ENCODE measurements at regions not wholly inside any gene's neighbourhood (a gene's known extent, or its start where the extent isn't known, plus 50 kb on each side); places are given as distances from the start of the nearest gene placed in this dataset.

DNA sequence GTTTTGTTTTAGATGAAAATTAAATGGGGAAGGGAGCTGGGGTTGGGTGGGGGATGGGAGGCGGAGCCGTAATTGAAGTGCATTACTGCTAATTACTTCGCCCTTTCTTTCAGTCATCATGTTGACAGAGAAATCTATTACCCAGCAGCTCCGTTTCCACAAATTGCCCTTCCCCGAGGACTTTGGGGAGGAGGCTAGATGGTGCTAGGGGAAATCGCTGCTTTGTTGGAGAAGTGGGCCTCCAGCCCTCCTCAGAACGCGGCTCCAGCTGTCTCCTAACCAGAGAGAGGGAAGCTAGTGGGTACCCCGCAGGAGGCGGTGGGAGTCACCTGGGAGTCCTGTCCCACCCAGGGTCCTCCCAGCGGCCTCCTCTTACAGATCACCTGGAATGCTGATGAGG, 130.9 kb upstream of the MYCN start:
- no peak for TF ChIP-seq POLR2A (IDR thresholded peaks at IDR 0.05)
- TF ChIP-seq, protein P1, sequence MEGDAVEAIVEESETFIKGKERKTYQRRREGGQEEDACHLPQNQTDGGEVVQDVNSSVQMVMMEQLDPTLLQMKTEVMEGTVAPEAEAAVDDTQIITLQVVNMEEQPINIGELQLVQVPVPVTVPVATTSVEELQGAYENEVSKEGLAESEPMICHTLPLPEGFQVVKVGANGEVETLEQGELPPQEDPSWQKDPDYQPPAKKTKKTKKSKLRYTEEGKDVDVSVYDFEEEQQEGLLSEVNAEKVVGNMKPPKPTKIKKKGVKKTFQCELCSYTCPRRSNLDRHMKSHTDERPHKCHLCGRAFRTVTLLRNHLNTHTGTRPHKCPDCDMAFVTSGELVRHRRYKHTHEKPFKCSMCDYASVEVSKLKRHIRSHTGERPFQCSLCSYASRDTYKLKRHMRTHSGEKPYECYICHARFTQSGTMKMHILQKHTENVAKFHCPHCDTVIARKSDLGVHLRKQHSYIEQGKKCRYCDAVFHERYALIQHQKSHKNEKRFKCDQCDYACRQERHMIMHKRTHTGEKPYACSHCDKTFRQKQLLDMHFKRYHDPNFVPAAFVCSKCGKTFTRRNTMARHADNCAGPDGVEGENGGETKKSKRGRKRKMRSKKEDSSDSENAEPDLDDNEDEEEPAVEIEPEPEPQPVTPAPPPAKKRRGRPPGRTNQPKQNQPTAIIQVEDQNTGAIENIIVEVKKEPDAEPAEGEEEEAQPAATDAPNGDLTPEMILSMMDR (IDR thresholded peaks at IDR 0.05), result no peak
- no peak for DNase-seq
- H3K4me1 ChIP-seq, result no peaks in the 10 kb centered on the region
- H3K4me3 ChIP-seq, result no peak overlapping the region
- intact Hi-C loops (cut with DNase I; ENCODE audit: low total_unique reads), result no loop called here
- H3K27me3 ChIP-seq, result no peaks in the 10 kb centered on the region
- no peaks in the 10 kb centered on the region for H3K9me3 ChIP-seq
- H3K27ac ChIP-seq, result no peak overlapping the region
- no peaks in the 10 kb centered on the region for H3K36me3 ChIP-seq

- H3K27ac ChIP-seq, result no peak overlapping the region
- H3K4me1 ChIP-seq, result no peaks in the 10 kb centered on the region
These were observed 129.7 kb upstream of the MYCN start for GRCh38 chr2:15810477-15811150.

GRCh38 chr2:15811367-15811766, 129.0 kb upstream of the MYCN start:
- no peak for TF ChIP-seq POLR2A (IDR thresholded peaks at IDR 0.05)
- TF ChIP-seq, protein P1 (IDR thresholded peaks at IDR 0.05), result no peak
- Histone ChIP-seq H3K4me1 (no peaks in the 10 kb centered on the region), H3K9me3 (no peaks in the 10 kb centered on the region), H3K4me3 (no peak overlapping the region), H3K27me3 (no peaks in the 10 kb centered on the region), H3K36me3 (no peaks in the 10 kb centered on the region), H3K27ac (no peak overlapping the region)
- intact Hi-C loops (cut with DNase I; ENCODE audit: low total_unique reads), result no loop called here
- DNase-seq, result no peak

More at GRCh38 chr2:15810477-15811150, 129.7 kb upstream of the MYCN start:
- DNase-seq, result no peak
- Histone ChIP-seq H3K27me3 (no peaks in the 10 kb centered on the region), H3K4me3 (no peak overlapping the region), H3K36me3 (no peaks in the 10 kb centered on the region), H3K9me3 (no peaks in the 10 kb centered on the region)
- intact Hi-C loops (cut with DNase I; ENCODE audit: low total_unique reads), result no loop called here
- TF ChIP-seq, protein P1 (IDR thresholded peaks at IDR 0.05), result no peak
- no peak for TF ChIP-seq POLR2A (IDR thresholded peaks at IDR 0.05)

DNA sequence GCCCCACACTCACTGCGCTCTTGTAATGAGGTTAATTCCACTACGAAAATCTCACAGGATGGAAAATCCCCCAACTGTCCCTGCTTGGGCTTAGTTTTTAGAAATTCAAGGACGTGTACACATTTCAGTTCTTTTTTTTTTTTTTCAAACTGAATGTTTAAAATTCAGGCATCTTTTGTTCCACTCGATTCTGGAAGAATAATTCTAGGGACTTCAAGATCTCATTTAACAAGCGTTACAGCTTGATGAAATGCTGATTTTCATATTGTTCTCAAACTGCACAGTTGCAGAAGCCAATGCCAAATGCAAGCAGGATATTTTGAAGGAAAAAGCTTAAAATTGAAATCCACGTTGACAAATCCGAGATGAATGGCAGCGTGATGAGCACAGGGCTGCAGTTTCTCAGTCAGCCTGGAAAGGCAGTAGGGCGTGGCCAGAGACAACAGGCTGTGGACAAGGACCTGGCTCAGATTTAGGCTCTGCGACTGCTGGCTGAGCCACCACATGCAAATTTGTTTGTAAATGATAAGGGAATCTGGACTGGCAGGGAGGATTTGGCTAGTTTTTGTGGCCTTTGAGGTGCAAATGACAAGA, 128.1 kb upstream of the MYCN start:
- DNase-seq, result no peak
- H3K4me3 ChIP-seq, result no peak overlapping the region
- H3K27ac ChIP-seq, result no peak overlapping the region
- no peaks in the 10 kb centered on the region for H3K9me3 ChIP-seq
- H3K36me3 ChIP-seq, result no peaks in the 10 kb centered on the region
- H3K4me1 ChIP-seq, result no peaks in the 10 kb centered on the region
- intact Hi-C loops (cut with DNase I; ENCODE audit: low total_unique reads), result no loop called here
- H3K27me3 ChIP-seq, result no peaks in the 10 kb centered on the region
- TF ChIP-seq, protein P1 (IDR thresholded peaks at IDR 0.05), result no peak

- TF ChIP-seq, protein P1 (IDR thresholded peaks at IDR 0.05), result no peak
- no peak for TF ChIP-seq POLR2A (IDR thresholded peaks at IDR 0.05)
- H3K27me3 ChIP-seq, result no peaks in the 10 kb centered on the region
- no peak overlapping the region for H3K4me3 ChIP-seq
- no peaks in the 10 kb centered on the region for H3K36me3 ChIP-seq
- H3K4me1 ChIP-seq, result no peaks in the 10 kb centered on the region
- H3K9me3 ChIP-seq, result no peaks in the 10 kb centered on the region
- H3K27ac ChIP-seq, result no peak overlapping the region
- intact Hi-C loops (cut with DNase I; ENCODE audit: low total_unique reads), result no loop called here
- DNase-seq, result no peak
These were observed 126.7 kb upstream of the MYCN start for GRCh38 chr2:15813481-15814266.

Measured in uterus (tissue), 3 donors.